GM12878 (cell line): ENCODE measurements at regions not wholly inside any gene's neighbourhood (a gene's known extent, or its start where the extent isn't known, plus 50 kb on each side); places are given as distances from the start of the nearest gene placed in this dataset.
A peak's percentile ranks its signal among the peaks of the same experiment; 100 is the strongest.

Experiments used
- BACH1 ChIP-seq: fragments of 450-650 bp; IDR thresholded peaks from 2 replicates; pipeline ENCODE4 v1.6.1; 2017; ENCODE audit warnings: mild to moderate bottlenecking, borderline replicate concordance
- BHLHE40 ChIP-seq, 2 experiments: fragments of 450-650 bp in 1 of 2; IDR thresholded peaks; 2 replicates each; pipeline ENCODE4 v1.6.1; 2011 to 2017; ENCODE audit warnings: low read depth in 2 of 2, borderline replicate concordance in 1 of 2, improper control_type of control experiment in 1 of 2, low read length in 1 of 2, mild to moderate bottlenecking in 1 of 2
- BMI1 ChIP-seq: fragments of 450-650 bp; IDR thresholded peaks from 2 replicates; pipeline ENCODE4 v1.6.1; 2016; ENCODE audit warnings: mild to moderate bottlenecking, moderate library complexity, borderline replicate concordance
- CREB1 ChIP-seq: IDR thresholded peaks from 2 replicates; pipeline ENCODE4 v1.6.1; 2012; ENCODE audit warnings: low read depth, mild to moderate bottlenecking, inconsistent platforms
- EP300 ChIP-seq, 2 experiments: fragments of 150-350 bp in 1 of 2; IDR thresholded peaks; 2 replicates each; pipeline ENCODE4 v1.6.1; 2011 to 2012; ENCODE audit warnings: low read depth in 2 of 2, low read length in 2 of 2, borderline replicate concordance in 1 of 2, improper control_type of control experiment in 1 of 2, inconsistent platforms in 1 of 2; ENCODE audit not compliant: control insufficient read depth in 1 of 2
- ESRRA ChIP-seq: IDR thresholded peaks from 2 replicates; pipeline ENCODE4 v1.6.1; 2012; ENCODE audit warnings: mild to moderate bottlenecking, low read length, improper control_type of control experiment
- HDAC2 ChIP-seq: fragments of 200-600 bp; sonication (generic); IDR thresholded peaks from 2 replicates; pipeline ENCODE4 v1.6.1; 2017
- IKZF1 ChIP-seq: fragments of 450-650 bp; conservative IDR thresholded peaks from 2 replicates; pipeline ENCODE4 v1.6.1; 2017; ENCODE audit warnings: antibody characterized with exemption, mild to moderate bottlenecking
- KAT2A ChIP-seq: conservative IDR thresholded peaks from 2 replicates; pipeline ENCODE4 v1.6.1; 2011; ENCODE audit warnings: low read depth, low read length; ENCODE audit not compliant: control insufficient read depth
- LARP7 ChIP-seq: fragments of 450-650 bp; IDR thresholded peaks from 2 replicates; pipeline ENCODE4 v1.6.1; 2017; ENCODE audit warnings: mild to moderate bottlenecking
- MEF2B ChIP-seq: fragments of 450-650 bp; IDR thresholded peaks from 2 replicates; pipeline ENCODE4 v1.6.1; 2018; ENCODE audit warnings: mild to moderate bottlenecking, moderate library complexity; ENCODE audit not compliant: partially characterized antibody, poor library complexity, severe bottlenecking
- MTA3 ChIP-seq: IDR thresholded peaks from 2 replicates; pipeline ENCODE4 v1.6.1; 2012; ENCODE audit warnings: low read length, inconsistent platforms, borderline replicate concordance
- NFXL1 ChIP-seq: fragments of 450-650 bp; IDR thresholded peaks from 2 replicates; pipeline ENCODE4 v1.6.1; 2017; ENCODE audit warnings: antibody characterized with exemption, mild to moderate bottlenecking, borderline replicate concordance
- PAX5 ChIP-seq: IDR thresholded peaks from 2 replicates; pipeline ENCODE4 v1.6.1; 2011; ENCODE audit warnings: low read depth, low read length, borderline replicate concordance
- RELA ChIP-seq: fragments of 450-650 bp; IDR thresholded peaks from 2 replicates; pipeline ENCODE4 v1.8.0; 2014; ENCODE audit warnings: borderline replicate concordance; ENCODE audit not compliant: partially characterized antibody
- RUNX3 ChIP-seq: IDR thresholded peaks from 2 replicates; pipeline ENCODE4 v1.6.1; 2012; ENCODE audit warnings: low read length, inconsistent platforms
- SIN3A ChIP-seq: IDR thresholded peaks from 2 replicates; pipeline ENCODE4 v1.6.1; 2012; ENCODE audit warnings: low read depth, low read length, improper control_type of control experiment
- SP1 ChIP-seq: IDR thresholded peaks from one replicate; pipeline ENCODE4 v1.6.1; 2011; ENCODE audit warnings: low read depth, low read length
- SREBF1 ChIP-seq: IDR thresholded peaks from 2 replicates; pipeline ENCODE4 v1.6.1; 2012; ENCODE audit warnings: mild to moderate bottlenecking, low read length
- SREBF2 ChIP-seq: IDR thresholded peaks from 2 replicates; pipeline ENCODE4 v1.6.1; 2012; ENCODE audit warnings: mild to moderate bottlenecking, low read length
- SRF ChIP-seq, 2 experiments: IDR thresholded peaks; 2 replicates each; pipeline ENCODE4 v1.6.1; 2011; ENCODE audit warnings: low read depth in 2 of 2, low read length in 2 of 2, mild to moderate bottlenecking in 1 of 2, moderate library complexity in 1 of 2
- STAT1 ChIP-seq: fragments of 450-650 bp; conservative IDR thresholded peaks from 2 replicates; pipeline ENCODE4 v1.6.1; 2014; ENCODE audit warnings: antibody characterized with exemption, mild to moderate bottlenecking
- TCF12 ChIP-seq: IDR thresholded peaks from 2 replicates; pipeline ENCODE4 v1.6.1; 2011; ENCODE audit warnings: low read depth, mild to moderate bottlenecking, low read length
- WRNIP1 ChIP-seq: IDR thresholded peaks from 2 replicates; pipeline ENCODE4 v1.6.1; 2011; ENCODE audit warnings: low read depth, low read length, improper control_type of control experiment, borderline replicate concordance
- YY1 ChIP-seq: IDR thresholded peaks from 2 replicates; pipeline ENCODE4 v1.6.1; 2011; ENCODE audit warnings: low read depth, mild to moderate bottlenecking, low read length
- ZNF24 ChIP-seq: fragments of 450-650 bp; IDR thresholded peaks from 2 replicates; pipeline ENCODE4 v1.6.1; 2017; ENCODE audit warnings: antibody characterized with exemption, mild to moderate bottlenecking
- TF ChIP-seq, protein P1 (sequence below): fragments of 450-650 bp; IDR thresholded peaks from 2 replicates; pipeline ENCODE4 v1.6.1; 2016; ENCODE audit warnings: mild to moderate bottlenecking
- TF ChIP-seq, protein P2 (sequence below): fragments of 450-650 bp; IDR thresholded peaks from 2 replicates; pipeline ENCODE4 v1.6.1; 2016; ENCODE audit warnings: mild to moderate bottlenecking
- TF ChIP-seq, protein P3 (sequence below): fragments of 450-650 bp; IDR thresholded peaks from 2 replicates; pipeline ENCODE4 v1.6.1; 2017; ENCODE audit warnings: mild to moderate bottlenecking, moderate library complexity

DNA sequence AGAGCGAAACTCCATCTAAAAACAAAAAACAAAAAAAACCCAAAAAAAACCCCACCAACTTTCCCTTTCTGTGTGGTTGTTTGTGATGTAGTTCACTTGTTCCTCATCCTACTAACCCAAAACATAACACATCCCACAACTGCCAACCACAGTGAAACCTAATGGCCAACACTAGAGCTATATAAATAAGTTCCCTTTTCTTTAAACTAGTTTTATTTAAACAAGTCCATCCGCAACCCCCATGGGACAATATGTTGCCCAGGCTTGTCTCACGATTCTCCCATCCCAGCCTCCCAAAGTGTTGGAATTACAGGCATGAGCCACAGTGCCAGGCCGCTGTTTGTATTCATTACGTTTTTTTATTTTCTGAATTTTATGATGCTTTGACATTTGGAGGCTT, 71.2 kb upstream of the ADGRE5 start (continued):
- TF ChIP-seq ESRRA (no peak), STAT1 (no peak), EP300 (IDR thresholded peaks at IDR 0.05; ENCODE audit: borderline replicate concordance in 1 of 2, control insufficient read depth in 1 of 2, low read depth in 2 of 2, low read length in 2 of 2) (peak; percentile 27 to 71; a peak in 2 of 4 replicates), SREBF2 (no peak), BACH1 (no peak), SIN3A (no peak), RELA (no peak), HDAC2 (no peak), TCF12 (no peak), BMI1 (peak; percentile 60; the same call in 1 of the 2 replicates), CREB1 (no peak), IKZF1 (peak; percentile 90), KAT2A (no peak), YY1 (no peak), WRNIP1 (no peak), NFXL1 (no peak), PAX5 (no peak), MEF2B (peak; percentile 92), MTA3 (no peak), SREBF1 (no peak), LARP7 (no peak), ZNF24 (0 out of 2 replicates have a peak, but pooled peaks have one; percentile 52), RUNX3 (peak; percentile 92), SRF (IDR thresholded peaks at IDR 0.05; ENCODE audit: low read depth in 2 of 2, low read length in 2 of 2) (no peak), SP1 (no peak), BHLHE40 (IDR thresholded peaks at IDR 0.05; ENCODE audit: borderline replicate concordance in 1 of 2, low read depth in 2 of 2, low read length in 1 of 2) (peak; percentile 22 to 59; a peak in 1 of 4 replicates)
- TF ChIP-seq, protein P1, sequence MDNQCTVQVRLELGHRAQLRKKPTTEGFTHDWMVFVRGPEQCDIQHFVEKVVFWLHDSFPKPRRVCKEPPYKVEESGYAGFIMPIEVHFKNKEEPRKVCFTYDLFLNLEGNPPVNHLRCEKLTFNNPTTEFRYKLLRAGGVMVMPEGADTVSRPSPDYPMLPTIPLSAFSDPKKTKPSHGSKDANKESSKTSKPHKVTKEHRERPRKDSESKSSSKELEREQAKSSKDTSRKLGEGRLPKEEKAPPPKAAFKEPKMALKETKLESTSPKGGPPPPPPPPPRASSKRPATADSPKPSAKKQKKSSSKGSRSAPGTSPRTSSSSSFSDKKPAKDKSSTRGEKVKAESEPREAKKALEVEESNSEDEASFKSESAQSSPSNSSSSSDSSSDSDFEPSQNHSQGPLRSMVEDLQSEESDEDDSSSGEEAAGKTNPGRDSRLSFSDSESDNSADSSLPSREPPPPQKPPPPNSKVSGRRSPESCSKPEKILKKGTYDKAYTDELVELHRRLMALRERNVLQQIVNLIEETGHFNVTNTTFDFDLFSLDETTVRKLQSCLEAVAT, result peak; percentile 69; the same call in 1 of the 2 replicates
- TF ChIP-seq, protein P2, sequence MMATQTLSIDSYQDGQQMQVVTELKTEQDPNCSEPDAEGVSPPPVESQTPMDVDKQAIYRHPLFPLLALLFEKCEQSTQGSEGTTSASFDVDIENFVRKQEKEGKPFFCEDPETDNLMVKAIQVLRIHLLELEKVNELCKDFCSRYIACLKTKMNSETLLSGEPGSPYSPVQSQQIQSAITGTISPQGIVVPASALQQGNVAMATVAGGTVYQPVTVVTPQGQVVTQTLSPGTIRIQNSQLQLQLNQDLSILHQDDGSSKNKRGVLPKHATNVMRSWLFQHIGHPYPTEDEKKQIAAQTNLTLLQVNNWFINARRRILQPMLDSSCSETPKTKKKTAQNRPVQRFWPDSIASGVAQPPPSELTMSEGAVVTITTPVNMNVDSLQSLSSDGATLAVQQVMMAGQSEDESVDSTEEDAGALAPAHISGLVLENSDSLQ, result no peak
- TF ChIP-seq, protein P3, sequence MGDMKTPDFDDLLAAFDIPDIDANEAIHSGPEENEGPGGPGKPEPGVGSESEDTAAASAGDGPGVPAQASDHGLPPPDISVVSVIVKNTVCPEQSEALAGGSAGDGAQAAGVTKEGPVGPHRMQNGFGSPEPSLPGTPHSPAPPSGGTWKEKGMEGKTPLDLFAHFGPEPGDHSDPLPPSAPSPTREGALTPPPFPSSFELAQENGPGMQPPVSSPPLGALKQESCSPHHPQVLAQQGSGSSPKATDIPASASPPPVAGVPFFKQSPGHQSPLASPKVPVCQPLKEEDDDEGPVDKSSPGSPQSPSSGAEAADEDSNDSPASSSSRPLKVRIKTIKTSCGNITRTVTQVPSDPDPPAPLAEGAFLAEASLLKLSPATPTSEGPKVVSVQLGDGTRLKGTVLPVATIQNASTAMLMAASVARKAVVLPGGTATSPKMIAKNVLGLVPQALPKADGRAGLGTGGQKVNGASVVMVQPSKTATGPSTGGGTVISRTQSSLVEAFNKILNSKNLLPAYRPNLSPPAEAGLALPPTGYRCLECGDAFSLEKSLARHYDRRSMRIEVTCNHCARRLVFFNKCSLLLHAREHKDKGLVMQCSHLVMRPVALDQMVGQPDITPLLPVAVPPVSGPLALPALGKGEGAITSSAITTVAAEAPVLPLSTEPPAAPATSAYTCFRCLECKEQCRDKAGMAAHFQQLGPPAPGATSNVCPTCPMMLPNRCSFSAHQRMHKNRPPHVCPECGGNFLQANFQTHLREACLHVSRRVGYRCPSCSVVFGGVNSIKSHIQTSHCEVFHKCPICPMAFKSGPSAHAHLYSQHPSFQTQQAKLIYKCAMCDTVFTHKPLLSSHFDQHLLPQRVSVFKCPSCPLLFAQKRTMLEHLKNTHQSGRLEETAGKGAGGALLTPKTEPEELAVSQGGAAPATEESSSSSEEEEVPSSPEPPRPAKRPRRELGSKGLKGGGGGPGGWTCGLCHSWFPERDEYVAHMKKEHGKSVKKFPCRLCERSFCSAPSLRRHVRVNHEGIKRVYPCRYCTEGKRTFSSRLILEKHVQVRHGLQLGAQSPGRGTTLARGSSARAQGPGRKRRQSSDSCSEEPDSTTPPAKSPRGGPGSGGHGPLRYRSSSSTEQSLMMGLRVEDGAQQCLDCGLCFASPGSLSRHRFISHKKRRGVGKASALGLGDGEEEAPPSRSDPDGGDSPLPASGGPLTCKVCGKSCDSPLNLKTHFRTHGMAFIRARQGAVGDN, result no peak; the same call in 1 of the 2 replicates
